Epithelial cell of proximal tubule (primary cell): ENCODE measurements at regions not wholly inside any gene's neighbourhood (a gene's known extent, or its start where the extent isn't known, plus 50 kb on each side); places are given as distances from the start of the nearest gene placed in this dataset.

Experiments
- DNase-seq: peaks from one replicate; pipeline ENCODE4 v3.0.0-alpha.2; 2011; ENCODE audit warnings: low read depth
- H3K4me3 ChIP-seq: 2 replicates; pipeline ENCODE4 v1.5.1; 2011; ENCODE audit warnings: low read depth, mild to moderate bottlenecking, low read length
- TF ChIP-seq, protein P1 (sequence below): conservative IDR thresholded peaks from 2 replicates; pipeline ENCODE4 v1.5.1; 2012; ENCODE audit warnings: low read depth, mild to moderate bottlenecking, low read length

DNA sequence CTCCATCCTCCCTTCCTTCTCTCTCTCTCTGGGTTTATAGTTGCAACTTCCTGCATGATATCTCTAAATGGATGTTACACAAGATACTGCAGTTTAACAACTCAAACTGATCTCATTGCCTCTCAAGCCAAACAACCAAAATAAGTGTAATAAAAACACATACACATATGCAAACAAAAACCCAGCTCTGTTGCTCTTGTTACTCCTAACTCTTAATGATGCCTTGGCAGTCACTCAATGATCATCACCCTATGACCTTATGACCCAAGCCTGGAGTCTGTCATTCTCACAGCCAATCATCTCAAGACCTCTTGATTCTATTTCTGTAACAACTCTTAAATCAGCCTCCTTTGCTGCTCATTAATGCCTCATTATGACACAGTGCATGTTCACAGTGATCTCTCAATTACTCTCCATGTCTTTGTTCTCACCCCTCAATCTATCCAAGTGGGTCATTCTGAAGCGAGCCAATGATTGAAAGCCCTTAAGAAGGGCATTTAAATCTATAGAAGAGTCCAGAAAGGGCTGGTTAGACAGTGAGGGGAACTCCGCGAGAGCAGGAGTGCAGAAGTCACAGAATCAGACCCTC lies 210.9 kb downstream of the INHBA start:
- no peak for DNase-seq
- no peak overlapping the region for H3K4me3 ChIP-seq
- TF ChIP-seq, protein P1, sequence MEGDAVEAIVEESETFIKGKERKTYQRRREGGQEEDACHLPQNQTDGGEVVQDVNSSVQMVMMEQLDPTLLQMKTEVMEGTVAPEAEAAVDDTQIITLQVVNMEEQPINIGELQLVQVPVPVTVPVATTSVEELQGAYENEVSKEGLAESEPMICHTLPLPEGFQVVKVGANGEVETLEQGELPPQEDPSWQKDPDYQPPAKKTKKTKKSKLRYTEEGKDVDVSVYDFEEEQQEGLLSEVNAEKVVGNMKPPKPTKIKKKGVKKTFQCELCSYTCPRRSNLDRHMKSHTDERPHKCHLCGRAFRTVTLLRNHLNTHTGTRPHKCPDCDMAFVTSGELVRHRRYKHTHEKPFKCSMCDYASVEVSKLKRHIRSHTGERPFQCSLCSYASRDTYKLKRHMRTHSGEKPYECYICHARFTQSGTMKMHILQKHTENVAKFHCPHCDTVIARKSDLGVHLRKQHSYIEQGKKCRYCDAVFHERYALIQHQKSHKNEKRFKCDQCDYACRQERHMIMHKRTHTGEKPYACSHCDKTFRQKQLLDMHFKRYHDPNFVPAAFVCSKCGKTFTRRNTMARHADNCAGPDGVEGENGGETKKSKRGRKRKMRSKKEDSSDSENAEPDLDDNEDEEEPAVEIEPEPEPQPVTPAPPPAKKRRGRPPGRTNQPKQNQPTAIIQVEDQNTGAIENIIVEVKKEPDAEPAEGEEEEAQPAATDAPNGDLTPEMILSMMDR = no peak

DNA sequence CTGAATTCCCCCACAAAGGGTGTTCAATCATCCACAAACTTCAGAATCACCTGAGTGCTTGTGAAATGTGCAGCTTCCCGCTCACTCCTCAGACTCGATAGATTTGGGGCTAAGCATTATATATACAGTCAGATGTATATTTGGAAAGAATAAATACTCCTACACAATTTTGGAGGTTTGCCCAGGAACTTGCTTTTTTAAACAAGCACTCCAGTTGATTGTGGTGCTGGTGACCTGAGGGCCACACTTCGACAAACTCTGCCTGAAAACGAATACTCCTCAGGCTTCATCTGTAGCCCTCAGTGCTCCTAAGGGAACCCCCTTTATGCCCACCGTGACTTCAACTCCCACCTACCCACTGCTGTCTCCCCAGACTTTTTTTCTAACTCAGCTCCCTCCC lies 211.6 kb downstream of the INHBA start:
- TF ChIP-seq, protein P1 = no peak
- DNase-seq = no peak
- no peak overlapping the region for H3K4me3 ChIP-seq

DNA sequence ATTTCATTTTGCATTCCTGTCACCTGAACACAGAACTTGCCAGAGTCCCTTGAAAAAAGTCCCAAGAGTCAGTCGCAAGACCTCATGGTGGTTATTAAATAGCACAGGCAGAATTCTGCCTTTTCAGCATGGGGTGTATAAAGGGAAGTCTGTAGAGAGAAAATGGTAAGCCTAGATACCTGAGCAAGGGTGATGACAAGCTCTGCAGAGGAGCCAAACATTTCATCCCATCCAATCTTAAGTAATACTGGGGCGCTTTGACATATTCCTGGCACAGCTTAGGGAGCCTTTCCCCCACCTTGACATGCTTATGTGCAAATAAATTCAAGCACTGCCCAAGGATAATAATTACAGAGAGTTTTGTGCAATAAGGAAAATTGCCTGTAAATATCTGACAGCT lies 213.0 kb downstream of the INHBA start:
- no peak overlapping the region for H3K4me3 ChIP-seq
- TF ChIP-seq, protein P1 = no peak
- DNase-seq = no peak

DNA sequence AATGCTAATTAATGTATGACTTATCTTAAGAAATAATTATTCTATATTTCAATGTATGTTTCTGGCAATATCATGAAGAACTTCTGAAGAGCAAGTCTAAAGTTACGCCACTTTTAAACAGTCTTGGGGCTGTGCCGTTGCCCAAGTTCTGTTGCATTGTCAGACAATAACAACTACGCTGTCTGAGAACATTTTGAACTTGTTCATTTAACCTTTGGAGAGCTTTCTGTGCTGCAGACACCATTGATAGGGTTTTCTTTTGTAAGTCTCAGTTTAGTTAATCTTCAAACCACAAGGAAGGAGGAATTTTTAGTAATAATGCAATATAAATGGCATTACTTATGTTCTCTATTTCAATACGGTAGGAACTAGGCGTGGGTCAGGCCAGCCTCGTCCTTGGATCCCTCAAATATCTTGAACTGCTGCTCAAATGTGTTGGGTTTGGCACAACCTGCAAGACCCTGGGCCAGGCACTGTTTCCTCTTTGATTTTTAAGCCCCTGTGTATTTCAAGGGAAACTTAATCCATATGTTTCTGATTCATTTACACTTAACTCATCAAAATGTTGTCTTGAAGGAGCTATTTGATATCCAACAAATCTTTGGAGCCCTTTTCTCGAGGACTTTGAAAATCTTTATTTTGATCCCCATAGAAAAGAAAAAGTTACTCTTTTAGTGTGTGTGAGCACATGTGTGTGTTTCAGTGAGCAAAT lies 215.5 kb downstream of the INHBA start:
- TF ChIP-seq, protein P1 = no peak
- DNase-seq = no peak
- H3K4me3 ChIP-seq = no peak overlapping the region

DNA sequence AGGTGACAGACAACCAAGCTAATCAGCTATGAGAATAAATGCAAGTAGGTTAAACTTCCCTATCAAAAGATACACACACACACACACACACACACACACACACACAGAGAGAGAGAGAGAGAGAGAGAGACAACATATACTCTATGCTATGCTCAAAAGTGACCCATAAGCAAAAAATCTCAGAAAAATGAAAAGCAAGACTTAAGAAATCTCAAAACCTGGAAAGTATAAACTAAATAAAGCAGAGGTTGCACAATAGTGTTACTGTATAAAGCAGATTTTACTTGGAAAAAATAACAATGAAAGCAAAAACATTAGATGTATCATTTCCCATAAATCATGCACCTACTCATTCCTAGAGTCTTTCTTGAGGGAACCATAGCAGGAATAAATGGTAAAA lies 221.5 kb downstream of the INHBA start:
- DNase-seq = no peak
- TF ChIP-seq, protein P1 = no peak
- no peak overlapping the region for H3K4me3 ChIP-seq

DNA sequence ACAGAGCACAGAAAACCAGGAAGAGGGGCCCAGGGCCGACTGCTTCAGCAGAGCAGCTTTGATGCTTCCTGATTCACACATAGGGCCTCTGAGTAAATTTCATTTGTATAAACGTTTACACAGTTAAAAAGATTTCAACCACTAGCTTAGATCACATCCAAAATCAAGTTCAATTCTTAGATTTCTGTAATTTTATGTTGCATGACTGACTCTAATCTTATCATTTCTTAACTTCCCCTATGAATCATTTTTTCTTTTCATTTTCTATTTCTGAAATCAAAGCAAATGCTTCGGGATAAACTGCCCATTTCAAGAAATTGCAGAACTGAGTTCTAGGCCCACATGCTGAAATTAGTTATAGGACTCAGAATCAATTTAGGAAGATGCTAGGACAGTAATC lies 224.7 kb downstream of the INHBA start:
- no peak overlapping the region for H3K4me3 ChIP-seq
- no peak for DNase-seq
- TF ChIP-seq, protein P1 = no peak

DNA sequence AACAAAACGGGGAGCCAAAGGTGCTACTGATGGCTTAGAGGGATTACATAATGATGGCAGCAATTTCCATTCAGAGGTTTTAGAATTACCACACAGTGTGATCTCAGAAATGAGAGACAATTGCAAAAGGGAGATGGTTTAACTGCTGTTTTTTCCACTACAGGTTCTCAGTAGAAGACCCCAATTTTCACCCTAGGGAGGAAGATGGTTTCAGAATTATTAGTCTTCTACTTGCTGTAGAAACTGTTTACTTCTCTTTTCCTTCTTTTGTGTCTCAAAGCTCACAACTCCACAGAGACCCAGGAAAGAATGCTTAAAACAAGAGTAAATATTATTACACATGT lies 226.5 kb downstream of the INHBA start:
- no peak for DNase-seq
- TF ChIP-seq, protein P1 = no peak
- no peak overlapping the region for H3K4me3 ChIP-seq
